HG03354 (cell line): ENCODE measurements at regions not wholly inside any gene's neighbourhood (a gene's known extent, or its start where the extent isn't known, plus 50 kb on each side); places are given as distances from the start of the nearest gene placed in this dataset.
"Not testable (repeated sequence)": the region's sequence is repeated elsewhere in the genome, so short reads cannot be mapped to it uniquely, and the experiment has no call there.

Experiments used
- ATAC-seq: cut with Tn5 transposase; IDR thresholded peaks from one replicate; pipeline ENCODE4 v1.9.1; 2021; ENCODE audit warnings: mild to moderate bottlenecking; ENCODE audit not compliant: unreplicated experiment, poor library complexity, severe bottlenecking

GRCh38 chr12:83276904-83277303 is 590.2 kb downstream of the TMTC2 start:
- no peak for ATAC-seq

DNA sequence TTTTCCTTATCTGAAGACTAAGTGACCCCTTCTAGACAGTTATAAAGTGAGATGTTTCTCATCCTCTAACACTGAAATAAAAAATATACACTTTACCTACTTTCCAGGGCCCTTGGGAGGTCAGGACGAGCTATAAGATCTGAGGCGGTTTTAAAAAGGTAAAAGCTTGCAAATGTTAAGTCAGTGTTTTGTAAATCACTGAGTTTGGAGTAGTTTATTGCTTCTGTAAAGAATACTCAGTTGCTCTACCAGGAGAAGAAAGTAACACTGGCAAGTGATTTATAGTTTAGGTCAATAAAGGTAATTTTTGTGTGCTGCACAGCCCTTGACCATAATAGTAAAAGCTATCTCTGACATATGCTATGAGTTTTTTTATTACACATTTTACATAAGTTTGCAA is 584.5 kb downstream of the TMTC2 start:
- ATAC-seq = no peak

- no peak for ATAC-seq
Measured at GRCh38 chr12:83265808-83266207, 579.1 kb downstream of the TMTC2 start.

DNA sequence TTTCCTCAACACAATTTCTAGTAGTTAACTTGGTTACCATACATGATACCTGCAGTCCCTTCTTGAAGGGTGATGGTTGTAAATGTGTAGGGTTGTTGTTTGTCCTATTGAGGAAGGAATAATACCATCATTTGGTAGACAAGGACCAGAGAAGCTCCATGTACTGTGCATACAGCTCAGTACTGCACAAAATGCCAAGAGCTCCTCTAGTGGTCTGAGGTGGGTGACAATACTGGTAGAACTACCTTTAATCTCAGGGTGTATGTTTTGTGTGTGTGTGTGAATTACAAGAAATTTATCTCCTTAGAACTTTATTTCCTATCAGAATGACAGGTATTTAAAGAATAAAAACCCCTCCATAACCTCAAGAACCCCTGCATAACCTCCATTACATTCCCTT is 575.3 kb downstream of the TMTC2 start:
- ATAC-seq = no peak

DNA sequence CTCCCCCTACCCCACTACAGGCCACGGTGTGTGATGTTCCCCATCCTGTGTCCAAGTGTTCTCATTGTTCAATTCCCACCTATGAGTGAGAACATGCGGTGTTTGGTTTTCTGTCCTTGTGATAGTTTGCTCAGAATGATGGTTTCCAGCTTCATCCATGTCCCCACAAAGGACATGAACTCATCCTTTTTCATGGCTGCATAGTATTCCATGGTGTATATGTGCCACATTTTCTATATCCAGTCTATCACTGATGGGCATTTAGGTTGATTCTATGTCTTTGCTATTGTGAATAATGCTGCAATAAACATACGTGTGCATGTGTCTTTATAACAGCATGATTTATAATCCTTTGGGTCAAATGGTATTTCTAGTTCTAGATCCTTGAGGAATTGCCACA is 573.4 kb downstream of the TMTC2 start:
- ATAC-seq = not testable (repeated sequence)

DNA sequence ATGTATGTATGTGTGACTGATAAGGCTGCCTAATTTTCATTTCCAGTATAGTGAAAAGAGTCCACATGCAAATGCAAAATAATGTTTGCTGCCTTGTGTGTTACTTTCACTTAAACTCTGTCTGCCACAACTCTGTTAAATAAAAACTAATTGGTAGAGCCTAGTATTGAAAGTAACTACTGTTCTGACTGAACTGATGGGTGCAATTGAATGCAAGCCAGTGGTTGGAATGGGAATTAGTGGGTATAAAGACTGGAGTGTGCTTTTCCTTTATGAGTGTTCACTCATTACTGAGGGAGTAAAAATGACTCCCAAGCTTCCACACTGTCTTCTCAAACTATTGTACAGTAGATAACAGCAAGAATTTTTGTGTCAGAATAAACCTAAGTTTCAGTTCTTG is 571.0 kb downstream of the TMTC2 start:
- ATAC-seq = no peak

GRCh38 chr12:83256562-83256961 is 569.9 kb downstream of the TMTC2 start:
- no peak for ATAC-seq

GRCh38 chr12:83250866-83251265 is 564.2 kb downstream of the TMTC2 start:
- no peak for ATAC-seq

DNA sequence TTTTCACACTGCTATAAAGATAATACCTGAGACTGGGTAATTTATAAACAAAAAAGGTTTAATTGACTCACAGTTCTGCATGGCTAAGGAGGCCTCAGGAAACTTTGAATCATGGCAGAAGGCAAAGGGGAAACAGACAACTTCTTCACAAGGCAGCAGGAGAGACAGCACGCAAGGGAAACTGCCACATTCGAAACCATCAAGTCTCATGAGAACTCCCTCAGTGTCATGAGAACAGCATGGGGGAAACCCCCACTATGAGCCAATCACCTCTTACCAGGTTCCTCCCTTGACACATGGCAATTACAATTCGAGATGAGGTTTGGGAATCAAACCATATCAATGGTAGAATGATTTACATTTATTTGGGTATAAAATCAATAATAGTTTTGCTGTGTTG is 558.5 kb downstream of the TMTC2 start:
- no peak for ATAC-seq

DNA sequence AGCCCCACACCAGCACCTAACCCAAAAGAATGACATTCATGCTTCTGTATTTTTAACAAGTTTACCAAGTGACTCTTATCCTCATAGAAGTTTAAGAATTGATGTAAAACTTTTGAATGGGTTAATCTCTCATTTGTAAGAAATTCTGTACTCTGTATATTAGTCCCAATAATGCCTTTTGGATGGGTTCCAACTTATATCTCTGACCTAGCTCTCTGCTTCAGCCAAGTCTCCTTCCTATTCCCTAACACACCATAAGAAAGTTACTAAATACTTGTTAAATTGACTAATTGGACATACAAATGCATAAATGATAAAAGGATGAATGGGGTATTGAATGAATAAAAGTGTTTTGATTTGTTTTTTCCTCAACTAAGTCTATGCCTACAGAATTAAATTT is 557.3 kb downstream of the TMTC2 start:
- ATAC-seq = no peak

DNA sequence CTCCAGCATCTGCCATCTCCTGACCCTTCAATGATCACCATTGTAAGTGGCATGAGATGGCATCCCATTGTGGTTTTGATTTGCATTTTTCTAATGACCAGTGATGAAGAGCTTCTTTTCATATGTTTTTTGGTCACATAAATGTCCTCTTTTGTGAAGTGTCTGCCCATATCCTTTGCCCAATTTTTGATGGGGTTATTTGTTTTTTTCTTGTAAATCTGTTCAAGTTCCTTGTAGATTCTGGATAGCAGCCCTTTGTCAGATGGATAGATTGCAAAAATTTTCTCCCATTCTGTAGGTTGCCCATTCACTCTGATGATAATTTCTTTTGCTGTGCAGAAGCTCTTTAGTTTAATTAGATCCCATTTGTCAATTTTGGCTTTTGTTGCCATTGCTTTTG is 547.3 kb downstream of the TMTC2 start:
- not testable (repeated sequence) for ATAC-seq

- not testable (repeated sequence) for ATAC-seq
Measured at GRCh38 chr12:83226960-83227359, 540.3 kb downstream of the TMTC2 start.

GRCh38 chr12:83225806-83226205 is 539.1 kb downstream of the TMTC2 start:
- no peak for ATAC-seq

GRCh38 chr12:83224012-83224411 is 537.3 kb downstream of the TMTC2 start:
- no peak for ATAC-seq

DNA sequence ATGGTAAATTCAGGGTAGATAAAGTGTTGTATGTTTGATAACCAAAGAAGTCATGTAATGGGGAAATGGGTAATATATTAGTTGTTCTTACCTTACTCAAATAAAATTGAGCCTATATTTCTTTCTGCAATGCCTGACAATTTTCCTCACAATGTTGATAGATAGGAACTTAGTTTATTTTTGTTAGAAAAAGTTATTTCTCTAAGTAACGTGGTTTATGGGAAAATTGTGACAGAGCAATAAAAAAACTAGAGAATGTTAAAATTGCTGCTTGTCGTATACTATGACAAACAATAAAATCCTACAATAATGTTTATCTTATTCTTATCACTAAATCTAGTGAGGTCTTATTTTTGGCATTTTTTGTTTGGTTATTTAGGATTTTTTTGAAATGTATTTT is 534.1 kb downstream of the TMTC2 start:
- no peak for ATAC-seq

GRCh38 chr12:83216230-83216629 is 529.5 kb downstream of the TMTC2 start:
- ATAC-seq = no peak

DNA sequence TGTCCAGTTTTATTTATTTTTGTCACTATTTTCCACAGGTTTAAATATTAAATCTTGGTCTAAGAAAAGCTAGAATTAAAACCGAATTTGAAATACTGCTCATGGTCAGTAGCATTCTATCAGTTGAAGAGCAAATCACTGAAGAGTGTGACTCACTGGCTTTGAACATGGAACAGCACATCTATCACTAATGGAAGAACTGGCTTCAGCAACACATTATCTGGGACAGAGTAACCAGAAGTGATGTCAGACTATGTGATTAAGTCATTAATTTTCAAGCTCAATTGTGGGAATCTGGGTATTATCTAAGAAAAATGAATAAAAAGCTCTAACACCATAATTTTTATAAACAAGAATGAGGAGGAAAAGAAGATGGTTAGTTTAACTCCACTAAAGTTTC is 527.5 kb downstream of the TMTC2 start:
- no peak for ATAC-seq

DNA sequence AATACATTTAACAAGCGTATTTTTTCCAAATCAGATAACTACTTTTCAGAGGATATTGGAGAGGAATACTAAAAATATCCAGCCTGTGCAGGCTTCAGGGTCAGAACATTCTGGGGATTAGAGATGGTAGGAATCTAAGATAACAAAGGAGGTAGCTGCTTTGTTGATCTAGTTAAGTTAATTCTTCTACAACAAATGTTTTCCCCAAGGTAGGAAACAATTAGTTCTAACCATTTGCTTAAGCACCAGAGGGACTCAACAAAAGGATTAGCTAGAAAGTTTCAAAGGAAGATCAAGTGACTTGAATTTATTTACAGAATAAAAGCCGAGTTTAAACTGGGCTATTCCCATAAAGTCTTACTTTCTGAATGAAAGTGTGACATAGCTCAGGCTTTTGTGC is 524.2 kb downstream of the TMTC2 start:
- no peak for ATAC-seq

- ATAC-seq = no peak
Measured at GRCh38 chr12:83199069-83199468, 512.4 kb downstream of the TMTC2 start.

DNA sequence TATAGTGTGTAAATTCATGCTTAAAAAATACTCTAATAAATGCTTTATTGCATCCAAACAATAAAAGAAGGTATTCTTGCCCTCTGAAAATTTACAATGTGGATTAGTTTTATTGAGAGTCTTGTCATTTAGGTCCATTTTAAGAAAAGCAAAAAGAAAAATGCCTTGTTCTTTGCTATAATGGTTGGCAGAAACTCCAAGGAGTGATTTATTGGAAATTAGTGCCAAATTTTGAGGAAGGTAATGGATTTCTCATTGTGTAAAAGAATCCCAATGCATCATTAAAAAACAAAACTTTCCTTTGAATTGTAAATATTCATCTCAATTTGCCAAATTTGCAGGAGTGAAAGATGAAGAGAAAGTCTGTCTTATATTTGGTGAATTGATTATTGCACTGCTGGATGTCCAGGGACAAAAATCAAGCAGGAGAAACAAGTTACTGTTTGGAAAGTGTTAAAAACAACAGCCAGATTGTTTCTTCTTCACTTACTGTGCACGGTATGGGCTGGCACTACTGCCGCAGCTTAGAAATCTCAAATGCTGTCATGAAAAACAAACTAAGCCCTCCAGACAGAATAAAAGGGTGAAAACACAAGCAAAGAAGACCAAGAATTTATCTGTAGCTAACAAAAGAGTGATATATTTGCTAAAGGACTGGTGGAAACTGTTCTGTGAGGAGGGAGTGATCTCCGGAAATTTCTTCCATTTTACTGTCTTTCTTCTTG is 511.7 kb downstream of the TMTC2 start:
- ATAC-seq = no peak

GRCh38 chr12:83197483-83197914 is 510.8 kb downstream of the TMTC2 start:
- ATAC-seq = no peak
